Right forelimb (tissue), 1 donor: ENCODE measurements at regions not wholly inside any gene's neighbourhood (a gene's known extent, or its start where the extent isn't known, plus 50 kb on each side); places are given as distances from the start of the nearest gene placed in this dataset.

Experiments used
- DNase-seq: peaks from one replicate; pipeline ENCODE4 v3.0.0-alpha.2; 2018

DNA sequence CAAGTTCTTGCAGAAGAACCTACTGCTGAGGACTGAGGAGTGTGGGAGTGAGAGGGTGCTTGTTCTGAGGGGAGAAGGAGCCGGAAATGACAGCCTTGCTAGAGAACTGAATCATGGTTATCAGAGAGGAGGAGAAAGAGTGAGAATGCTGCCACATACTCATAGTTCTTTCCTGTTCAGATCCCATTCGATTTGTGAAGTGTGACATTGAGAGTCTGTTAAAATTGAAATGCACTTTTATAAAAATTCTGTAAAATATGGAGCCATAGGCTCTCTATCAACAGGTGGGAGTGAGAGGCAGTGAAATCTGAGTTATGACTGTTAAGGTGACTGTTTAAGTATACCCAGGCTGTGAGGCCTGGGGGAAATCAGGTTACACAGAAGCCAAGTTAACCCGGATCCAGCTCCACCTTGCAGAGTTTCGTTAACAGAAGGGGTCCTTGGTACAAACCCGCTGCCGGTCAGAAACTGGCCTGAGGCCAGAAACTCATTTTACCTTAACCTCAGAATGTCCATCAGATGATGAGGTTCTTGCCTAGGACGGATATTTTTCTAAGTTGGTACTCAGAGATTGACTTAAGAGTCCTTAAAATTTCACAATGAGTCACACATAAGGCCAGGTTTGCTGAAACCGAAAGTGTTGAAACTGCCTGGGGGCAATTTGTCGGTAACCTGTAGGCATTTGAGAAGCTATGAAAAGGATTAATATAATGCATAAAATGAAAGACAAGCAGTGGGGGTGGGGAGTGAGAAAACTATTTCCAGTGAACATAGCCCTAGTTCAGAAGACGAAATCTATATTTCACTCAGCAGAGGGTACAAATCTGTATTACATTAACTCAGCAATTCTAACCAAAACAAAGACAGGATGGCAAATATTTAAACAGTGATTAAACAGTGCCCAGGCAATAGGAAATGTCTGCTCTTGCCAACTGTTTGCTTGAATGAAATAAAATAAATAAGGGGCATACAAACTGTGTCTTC lies 350.5 kb downstream of the KCNRG start:
- no peak for DNase-seq

DNA sequence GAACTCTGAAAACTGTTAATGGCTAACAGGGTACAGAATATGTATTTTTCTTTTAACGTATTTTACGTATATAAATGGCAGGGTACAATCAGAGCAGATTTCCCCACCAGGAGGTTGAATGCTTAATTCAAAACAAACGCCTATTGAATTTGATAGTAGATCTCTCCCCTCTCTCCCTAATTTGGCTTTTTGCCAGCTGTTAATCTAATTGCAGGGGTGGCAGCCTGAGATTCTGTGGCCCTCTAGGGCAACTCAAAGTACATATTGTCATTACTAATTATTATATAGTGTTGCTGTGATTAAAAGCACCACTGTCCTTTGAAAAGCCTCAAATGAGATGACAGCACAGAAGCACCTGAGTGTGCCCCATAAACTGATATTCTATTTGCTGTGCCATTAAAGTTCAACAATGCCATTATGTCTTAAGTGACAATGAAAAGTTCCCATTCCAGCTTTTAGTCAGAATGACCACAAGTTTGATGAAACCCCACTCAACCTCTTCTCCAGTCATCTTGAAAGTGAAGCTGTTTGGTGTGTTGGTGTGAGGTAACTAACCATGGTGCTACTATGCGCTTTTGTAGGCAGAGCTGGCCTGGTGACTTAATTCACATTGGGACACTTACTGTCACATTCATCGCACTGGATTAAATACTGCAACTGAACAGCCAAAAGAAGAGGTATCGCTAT lies 351.4 kb downstream of the KCNRG start:
- no peak for DNase-seq

GRCh38 chr13:50369646-50370045 lies 354.4 kb downstream of the KCNRG start:
- DNase-seq = no peak

DNA sequence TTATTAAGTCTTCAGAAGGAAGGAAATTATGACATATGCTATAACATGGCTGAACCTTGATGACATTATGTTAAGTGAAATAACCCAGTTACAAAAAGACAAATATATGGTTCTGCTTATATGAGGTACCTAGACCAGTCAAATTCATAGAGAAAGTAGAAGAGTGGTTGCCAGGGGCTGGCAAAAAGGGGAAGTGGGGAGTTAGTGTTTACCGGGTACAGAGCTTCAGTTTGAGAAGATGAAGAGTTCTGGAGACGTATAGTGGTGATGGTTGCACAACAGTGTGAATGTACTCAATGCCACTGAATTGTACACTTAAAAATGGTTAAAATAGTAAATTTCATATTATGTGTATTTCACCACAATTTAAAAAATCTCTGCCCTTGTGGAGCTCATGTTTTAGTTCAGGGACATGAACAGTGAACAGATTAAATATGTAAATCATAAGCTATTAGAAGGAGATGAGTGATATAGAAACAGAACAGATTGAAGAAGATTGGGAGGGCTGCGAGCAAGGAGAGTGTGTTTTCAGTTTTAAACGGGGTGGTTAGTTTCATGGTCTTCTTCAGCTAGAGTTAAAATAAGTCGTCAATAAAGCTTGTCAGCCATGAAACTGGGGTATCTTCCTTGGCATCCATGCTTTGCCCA lies 355.2 kb downstream of the KCNRG start:
- no peak for DNase-seq

DNA sequence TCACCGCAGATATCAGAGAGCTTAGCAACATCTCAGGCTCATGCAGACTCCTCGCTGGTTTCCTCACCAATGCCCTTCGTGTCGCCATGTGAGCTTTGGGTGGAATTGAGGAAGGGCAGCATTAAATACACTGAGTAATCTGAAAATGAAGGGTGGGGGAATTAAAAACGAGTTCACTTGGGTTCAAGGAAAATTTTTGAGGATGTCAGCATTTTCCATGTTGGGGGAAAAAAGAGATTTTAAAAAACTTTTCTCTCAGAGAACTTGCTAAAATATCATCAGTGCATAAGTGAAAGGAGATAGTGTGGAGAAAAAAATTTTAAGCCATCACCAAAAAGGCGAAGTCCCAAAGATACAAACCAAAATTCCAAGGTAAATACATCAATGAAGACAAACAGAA lies 359.3 kb downstream of the KCNRG start:
- DNase-seq = no peak

GRCh38 chr13:50375792-50376191 lies 360.5 kb downstream of the KCNRG start:
- DNase-seq = no peak

DNA sequence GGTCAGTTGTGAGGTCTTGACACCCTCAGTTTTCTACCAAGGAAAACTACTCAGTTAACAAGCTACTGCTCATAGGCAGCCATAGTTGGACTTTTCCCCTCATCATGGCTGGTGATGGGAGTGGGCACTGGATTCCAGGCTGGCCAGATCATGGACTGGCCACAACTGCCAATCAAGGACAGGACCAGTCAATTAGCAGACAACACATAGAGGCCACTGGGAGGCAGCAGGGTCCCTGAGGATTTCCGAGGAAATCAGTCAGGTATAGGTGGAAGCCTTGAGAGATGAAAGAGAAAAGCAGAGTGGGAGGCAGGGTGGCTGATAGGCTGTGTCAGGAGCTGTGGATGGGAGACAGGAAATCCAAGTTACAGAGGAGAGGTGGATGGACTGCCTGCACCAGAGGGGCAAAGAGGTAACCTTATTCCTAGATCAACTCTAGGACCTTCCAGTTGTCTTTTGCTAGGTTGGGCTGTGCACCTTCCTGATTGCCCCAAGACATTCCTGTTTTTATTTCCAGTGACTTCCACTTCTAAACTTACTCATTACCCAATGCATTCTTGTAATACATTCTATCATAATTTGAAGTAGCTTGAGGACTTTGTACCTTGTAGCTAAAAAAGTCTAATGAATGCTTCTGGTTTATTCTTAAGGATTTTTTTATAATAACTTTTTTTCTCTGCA lies 361.8 kb downstream of the KCNRG start:
- DNase-seq = no peak

DNA sequence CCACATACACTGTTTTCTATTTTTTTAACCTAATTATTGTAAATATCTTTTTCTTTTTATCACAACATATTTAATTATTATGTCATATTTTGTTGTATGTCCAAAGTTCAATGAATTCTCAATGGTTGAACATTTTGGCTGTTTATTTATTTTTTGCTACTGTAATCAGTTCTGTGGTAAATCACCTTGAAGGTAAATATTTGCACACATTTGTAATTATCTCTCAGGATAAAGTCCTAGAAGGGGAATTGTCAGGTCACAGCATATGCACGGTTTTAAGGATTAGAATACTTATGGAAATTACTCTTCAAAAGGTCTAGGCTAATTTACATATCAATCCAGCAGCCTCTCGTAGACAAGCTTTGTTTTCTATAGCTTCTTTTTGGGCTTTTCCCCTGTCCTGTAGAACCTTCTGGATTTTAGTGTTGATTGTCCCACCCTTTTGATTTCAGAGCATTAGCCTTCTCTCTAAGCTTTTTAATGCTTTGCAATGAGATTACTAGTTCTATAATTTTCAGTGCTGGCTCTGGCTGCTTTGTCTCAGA lies 362.6 kb downstream of the KCNRG start:
- no peak for DNase-seq

DNA sequence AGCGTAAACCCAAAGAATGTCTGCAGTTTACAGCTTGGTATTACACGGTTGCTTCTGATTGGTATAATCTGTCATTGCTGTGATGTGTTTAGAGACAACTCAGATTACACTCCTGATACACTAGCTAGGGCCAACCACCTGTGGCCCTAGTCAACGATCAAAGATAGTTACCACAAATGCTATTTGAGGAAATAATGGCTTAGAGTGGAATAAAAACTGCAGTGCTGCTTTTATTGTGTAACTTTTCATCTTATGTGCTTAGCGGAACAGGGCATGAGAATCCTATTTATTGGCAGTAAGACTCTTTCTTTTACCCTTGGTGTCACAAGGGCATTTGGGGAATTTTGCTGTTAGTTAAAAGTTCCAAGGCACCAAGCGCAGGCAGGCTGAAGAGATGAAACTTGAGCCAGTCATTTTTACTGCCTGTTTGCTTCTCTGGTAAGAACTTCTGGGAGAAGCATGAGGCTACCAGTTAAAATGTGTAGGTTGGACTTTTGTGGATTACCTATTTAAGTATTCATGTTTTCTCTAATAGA lies 363.3 kb downstream of the KCNRG start:
- DNase-seq = no peak

- DNase-seq = no peak
Observed at GRCh38 chr13:50379584-50379983, 364.3 kb downstream of the KCNRG start.

DNA sequence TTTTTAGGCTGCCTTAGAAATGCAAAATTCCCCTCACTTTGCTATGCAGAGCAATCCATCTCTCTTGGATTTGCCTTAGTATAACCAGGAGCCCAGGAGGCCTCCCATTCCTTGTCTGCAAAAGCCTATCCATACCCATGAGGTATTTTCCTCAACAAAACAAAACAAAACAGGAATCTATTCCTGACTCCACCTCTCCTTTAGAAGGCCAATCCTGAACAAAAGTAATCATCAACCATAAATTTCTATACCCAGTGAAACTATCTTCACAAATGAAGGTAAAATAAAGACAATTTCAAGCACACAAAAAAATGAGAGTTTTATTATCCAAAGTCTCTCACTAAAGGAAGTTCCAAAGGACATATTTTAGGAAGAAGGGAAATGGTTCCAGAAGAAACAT lies 365.7 kb downstream of the KCNRG start:
- DNase-seq = no peak

- DNase-seq = no peak
Observed at GRCh38 chr13:50382511-50382910, 367.3 kb downstream of the KCNRG start.

GRCh38 chr13:50382951-50383350 lies 367.7 kb downstream of the KCNRG start:
- DNase-seq = no peak

DNA sequence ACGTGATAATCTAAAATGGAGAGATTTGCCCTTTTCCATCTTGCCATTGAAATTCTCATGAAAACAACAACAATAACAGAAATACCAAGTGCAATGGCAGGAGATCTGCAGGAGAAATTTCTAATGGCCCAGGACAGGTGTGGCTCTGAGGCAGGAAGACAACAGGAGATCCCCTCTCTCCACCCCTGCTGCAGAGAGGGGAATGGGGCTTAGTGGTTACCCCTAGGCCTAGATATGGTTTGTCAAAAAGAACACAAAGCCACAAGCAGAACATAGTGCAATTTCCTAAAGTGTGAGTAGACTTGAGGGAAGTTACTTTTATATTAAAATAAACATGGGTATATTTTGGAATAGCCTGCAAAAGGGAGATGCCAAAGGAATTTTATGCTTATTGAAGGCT lies 369.5 kb downstream of the KCNRG start:
- DNase-seq = no peak

DNA sequence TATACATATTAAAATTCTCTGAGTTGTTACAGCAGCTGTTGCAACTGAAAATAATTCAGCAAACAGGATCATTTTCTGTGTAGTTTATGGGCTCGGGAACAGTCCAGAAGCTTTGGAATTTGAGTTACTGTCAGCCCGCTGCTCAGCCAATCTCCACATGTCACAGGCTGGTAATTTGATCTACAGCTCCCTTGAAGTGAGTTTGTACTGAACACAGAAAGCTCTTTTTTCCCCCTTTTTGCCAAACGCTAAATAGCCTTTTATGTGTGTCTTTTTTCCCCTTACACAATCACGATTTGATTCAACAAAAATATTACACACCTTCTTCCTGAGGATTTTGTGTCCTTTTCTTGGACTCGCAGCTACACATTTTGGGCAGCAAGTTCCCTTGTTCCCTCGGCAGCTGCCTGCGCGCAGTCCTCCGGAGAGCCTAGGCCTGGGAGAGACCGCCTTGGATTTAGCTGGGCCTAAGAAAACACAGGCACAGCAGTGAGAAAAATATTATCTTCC lies 371.4 kb downstream of the KCNRG start:
- DNase-seq = peak; percentile 61

- peak; percentile 72 for DNase-seq
Observed at GRCh38 chr13:50387051-50387581, 371.9 kb downstream of the KCNRG start.

DNA sequence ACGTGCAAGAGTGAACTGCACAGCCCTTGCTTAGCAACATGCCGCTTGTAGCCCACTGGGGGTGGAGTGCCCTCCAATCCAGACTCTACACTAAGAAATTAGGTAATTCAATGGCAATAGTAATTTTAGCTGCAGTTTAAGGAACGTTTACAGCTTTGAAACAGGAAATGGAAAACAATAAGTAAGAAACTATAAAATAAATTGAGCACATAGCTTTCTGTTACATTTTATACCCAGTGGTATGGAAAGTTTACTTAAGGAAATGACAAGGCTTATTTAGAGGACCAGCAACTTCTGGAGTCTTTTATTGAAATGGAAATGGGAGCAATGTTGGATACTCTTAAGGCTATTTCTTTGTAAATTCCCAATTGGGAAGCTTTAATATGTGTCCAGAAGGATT lies 373.2 kb downstream of the KCNRG start:
- DNase-seq = no peak

- no peak for DNase-seq
Observed at GRCh38 chr13:50389726-50390125, 374.5 kb downstream of the KCNRG start.

GRCh38 chr13:50390503-50391248 lies 375.4 kb downstream of the KCNRG start:
- no peak for DNase-seq

DNA sequence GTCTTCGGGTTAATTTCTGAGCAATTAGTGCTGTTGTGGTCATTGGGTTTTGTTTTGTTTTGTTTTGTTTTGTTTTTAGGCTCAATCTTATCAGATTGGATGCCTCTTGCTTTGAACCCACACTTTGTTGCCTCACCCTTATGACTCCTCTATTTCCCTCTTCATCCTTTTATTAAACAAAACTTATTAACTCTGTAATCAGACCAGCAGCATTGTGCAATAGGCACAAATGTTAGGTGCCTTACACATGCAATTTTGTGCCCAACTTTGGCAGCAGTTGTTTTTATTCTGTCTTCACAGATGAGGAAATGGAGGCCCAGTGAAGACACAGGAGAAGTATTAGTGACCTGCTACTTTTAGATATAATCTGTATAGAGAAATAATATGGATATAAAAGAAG lies 377.7 kb downstream of the KCNRG start:
- no peak for DNase-seq

GRCh38 chr13:50393628-50394027 lies 378.4 kb downstream of the KCNRG start:
- no peak for DNase-seq
